ENCODE measurements at regions not wholly inside any gene's neighbourhood (a gene's known extent, or its start where the extent isn't known, plus 50 kb on each side); places are given as distances from the start of the nearest gene placed in this dataset.

DNA sequence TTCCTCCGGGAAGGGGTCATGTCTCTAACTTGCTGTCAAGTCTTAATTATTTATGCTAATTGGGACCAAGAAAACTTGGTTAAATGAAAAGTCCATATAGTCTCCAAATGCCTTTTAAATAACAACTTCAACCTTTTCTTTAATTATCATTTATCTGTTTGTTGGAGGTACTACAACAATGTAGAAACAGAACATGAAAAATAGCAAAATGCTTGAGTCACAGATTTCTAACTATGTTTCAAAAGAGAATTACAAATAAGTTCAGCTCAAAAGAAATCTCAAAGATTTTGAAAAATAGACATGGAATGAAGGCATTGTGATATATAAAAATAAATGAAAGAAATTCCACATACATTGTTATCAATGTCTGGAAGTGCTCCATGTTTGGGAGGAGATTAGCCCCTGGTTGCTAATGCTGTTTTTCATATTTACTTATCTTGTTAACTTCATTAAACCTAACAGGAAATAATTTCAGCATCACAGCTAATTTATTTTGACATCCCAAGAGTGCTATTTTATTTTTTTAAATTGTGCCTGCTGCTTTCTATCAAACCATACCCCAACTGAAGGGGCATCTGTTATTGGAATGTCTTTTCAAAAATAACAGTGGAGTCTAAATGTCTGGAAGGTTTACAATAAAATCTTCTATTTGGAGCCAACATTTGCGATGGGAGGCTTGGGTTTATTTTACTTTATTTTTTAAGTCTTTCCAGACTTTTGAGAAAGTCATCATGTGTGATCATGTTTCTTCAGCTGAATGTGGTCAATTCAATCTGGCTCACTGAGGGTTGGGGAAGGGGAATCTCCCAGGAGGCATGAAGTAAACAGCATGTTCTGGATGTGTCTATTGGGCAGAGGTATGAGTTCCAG is 53.1 kb upstream of the ANKRD55 start:
- no peak overlapping the region for H3K27ac ChIP-seq
- no peak overlapping the region for H3K4me2 ChIP-seq
- H3K4me1 ChIP-seq, result peaks cover 0 to 14% (median 0%) of the 10 kb centered on the region in 10 experiments; a peak in 7 of 20 replicates
- H4K20me1 ChIP-seq, result no peaks in the 10 kb centered on the region
- no peak overlapping the region for H3K4me3 ChIP-seq
- 0 out of 22 replicates have a peak, but pooled peaks cover 0 to 1% (median 0%) of the 10 kb centered on the region in 11 experiments for H3K36me3 ChIP-seq
- no peak for TF ChIP-seq Cebpa-rat (IDR thresholded peaks at IDR 0.05)
- H3K9ac ChIP-seq, result no peak overlapping the region
- no peaks in the 10 kb centered on the region for H3K27me3 ChIP-seq
- peaks cover 8 to 39% (median 34%) of the 10 kb centered on the region in 11 experiments for H3K9me3 ChIP-seq (replicated peaks in 1 of 11)

DNA sequence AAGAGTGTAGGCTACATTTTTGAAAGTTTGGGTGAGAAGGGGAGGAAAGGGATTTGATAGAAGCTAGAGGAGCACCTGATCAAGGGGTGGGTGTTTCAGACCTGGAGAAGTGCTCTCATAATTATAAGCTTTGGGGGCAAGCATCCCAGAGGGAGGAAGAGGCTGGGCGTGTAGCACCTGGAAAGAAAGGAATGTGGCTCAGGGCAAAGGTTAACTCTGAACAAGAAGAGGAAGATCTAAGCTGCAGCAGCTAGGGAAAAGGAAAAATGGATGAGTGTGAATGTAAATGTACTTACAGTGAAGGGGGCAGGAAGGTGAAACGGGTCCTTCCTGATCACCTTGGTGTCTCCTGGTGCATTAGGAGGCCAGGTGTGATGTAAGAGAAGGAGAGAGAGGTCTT is 49.8 kb upstream of the ANKRD55 start:
- 0 out of 22 replicates have a peak, but pooled peaks cover 0 to 6% (median 0%) of the 10 kb centered on the region in 11 experiments for H3K36me3 ChIP-seq
- H3K4me3 ChIP-seq, result no peak overlapping the region
- H4K20me1 ChIP-seq, result no peaks in the 10 kb centered on the region
- no peak for TF ChIP-seq Cebpa-rat (IDR thresholded peaks at IDR 0.05)
- peaks cover 1 to 22% (median 7%) of the 10 kb centered on the region in 10 experiments; a peak in 19 of 20 replicates for H3K4me1 ChIP-seq
- H3K9ac ChIP-seq, result no peak overlapping the region
- H3K27ac ChIP-seq, result no peak overlapping the region
- H3K27me3 ChIP-seq, result no peaks in the 10 kb centered on the region
- H3K4me2 ChIP-seq, result peak overlapping the region in 2 of 11 experiments; percentile 49 to 58; a peak in 4 of 22 replicates
- peaks cover 21 to 63% (median 52%) of the 10 kb centered on the region in 11 experiments for H3K9me3 ChIP-seq (replicated peaks in 1 of 11)
